HPDE6-E6E7 (cell line): ENCODE measurements at regions not wholly inside any gene's neighbourhood (a gene's known extent, or its start where the extent isn't known, plus 50 kb on each side); places are given as distances from the start of the nearest gene placed in this dataset.

ENCODE experiments used
- DNase-seq: peaks from one replicate; pipeline ENCODE4 v3.0.0; 2011; ENCODE audit warnings: missing footprints; ENCODE audit errors: extremely low spot score

DNA sequence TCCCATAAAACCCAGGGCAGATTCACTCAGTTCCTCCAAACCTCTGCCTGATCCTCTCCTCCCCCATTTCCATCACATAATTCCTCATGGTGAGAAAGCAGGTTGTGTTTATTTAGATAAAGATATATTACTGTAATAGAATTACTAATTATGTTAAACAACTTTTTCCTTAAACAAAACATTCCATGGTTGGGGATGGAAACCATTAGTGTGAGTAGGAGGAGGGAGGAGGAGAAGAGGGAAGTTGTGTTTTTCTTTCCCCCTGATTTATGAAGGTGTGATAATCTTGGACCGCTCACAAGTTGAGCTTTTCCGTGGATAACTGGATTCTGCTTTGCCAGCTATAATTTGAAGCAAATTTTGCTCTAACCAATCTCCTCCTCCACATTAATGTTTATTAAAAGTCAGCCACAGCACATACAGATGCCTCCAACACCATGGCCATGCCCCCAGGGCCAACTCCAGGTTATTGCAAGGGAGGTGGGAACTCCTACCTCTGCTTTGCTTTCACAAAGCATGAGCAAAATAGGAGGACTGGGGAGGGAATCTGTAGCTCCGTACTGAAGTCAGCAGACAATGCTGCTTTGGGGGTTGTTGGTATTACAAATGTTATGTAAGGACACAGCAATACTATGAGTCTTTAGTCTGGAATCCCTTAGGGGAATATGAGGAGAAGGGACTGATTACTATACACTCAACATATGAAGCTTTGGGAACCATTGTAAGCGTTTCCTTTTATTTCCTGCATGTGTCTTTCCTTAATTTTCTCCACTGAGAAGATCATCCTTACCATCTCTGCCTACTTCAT lies 542.0 kb downstream of the DHX35 start:
- no peak for DNase-seq

DNA sequence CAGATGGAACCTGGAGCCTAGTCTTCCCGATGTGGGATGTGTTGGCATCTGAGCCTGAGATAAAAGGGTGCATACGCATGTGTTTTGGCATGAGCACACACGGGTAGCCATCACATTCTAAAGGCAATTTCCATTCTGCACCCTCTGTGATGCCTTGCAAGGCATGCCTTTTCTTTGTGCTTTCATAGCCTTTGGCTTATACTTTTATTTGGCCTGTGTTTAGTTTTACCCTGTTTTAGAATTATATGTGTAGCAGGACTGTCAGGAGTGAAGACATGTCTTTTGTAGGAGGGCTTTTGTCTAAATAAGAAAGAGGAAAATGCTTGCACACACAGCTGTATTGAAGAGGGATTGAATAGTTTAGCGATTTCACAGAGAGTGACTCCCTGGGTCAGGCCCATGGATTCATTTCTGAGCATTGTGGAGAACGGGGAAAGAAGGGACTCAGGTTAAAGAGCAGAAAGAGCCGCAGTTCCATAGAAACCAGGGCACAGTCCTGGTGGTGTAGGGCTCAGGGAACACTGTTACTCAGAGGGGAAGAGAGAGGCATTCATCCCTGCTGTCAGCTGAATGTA lies 530.2 kb downstream of the DHX35 start:
- no peak for DNase-seq

DNA sequence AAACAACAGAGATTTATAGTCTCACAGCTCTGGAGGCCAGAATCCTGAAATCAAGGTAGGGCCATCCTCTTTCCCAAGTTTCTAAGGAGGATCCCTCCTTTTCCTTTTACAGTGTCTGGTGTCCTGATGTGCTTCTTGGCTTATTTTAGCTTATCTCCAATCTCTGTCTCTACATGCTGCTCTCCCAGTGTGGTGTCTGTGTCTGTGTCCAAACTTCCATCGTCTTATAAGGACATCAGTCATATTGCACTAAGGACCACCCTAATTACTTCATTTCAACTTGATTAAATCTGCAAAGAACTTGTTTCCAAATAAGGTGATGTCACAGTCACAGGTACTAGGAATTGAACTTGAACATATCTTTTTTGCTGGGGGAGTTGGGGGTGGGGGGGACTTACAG lies 529.6 kb downstream of the DHX35 start:
- DNase-seq = no peak

DNA sequence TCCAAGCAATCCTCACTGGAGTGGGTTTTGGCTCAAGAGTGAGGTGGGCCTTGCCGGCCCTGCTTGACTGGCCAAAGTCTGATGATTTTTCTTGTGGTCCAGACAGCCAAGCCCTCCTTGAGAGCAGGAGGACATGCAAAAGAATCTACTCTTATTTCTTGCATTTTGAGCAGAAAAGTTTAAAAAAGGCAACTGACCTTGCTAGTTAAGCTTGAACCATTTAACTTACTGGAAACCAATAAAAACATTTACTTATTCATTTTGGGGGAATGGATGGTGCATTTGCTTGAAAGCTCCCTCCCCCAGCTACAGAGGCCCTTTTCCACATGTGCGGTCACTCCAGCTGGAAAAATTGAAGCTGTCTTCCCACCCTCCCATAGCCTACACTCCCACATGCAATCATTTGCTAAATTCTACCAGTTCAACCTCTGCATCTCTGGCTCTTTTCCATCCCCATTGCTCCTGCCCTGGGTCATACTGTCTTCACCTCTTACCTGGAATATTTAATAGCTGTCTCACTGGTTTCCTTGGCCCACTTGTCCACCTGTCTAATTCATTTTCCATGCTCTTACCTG lies 527.9 kb downstream of the DHX35 start:
- no peak for DNase-seq

DNA sequence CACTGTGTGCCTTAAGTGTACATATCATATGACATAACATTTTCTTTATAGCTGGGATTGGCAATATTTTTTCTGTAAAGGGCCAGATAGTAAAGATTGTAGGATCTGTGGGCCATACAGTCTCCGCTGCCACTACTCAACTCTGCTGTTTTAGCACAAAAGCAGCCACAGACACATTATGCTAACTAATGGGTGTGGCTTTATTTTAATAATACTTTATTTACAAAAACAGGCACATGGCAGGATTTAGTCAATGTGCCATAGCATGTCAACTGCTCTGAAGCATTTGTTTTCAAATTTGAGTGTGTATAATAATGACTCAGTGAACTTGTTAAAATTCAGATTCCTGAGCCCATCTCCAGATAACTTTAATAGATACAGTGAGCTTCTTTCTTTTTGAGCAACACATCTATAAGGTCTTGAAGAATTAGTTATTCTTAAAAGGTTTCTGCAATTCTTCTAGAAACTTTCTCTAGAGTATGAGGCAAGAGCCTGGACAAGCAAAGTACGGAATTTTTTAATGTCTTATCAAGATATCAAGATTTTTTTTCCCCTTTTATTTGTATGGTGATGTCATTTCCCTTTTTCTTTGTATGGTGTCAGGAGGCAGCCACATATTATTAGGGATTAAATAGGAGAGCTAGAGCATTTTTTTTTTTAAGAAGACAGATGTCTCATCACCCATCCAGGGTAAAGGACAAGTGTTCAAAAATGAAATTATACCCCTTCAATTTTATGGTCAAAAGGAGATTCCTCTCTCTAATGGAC lies 518.3 kb downstream of the DHX35 start:
- DNase-seq = no peak

DNA sequence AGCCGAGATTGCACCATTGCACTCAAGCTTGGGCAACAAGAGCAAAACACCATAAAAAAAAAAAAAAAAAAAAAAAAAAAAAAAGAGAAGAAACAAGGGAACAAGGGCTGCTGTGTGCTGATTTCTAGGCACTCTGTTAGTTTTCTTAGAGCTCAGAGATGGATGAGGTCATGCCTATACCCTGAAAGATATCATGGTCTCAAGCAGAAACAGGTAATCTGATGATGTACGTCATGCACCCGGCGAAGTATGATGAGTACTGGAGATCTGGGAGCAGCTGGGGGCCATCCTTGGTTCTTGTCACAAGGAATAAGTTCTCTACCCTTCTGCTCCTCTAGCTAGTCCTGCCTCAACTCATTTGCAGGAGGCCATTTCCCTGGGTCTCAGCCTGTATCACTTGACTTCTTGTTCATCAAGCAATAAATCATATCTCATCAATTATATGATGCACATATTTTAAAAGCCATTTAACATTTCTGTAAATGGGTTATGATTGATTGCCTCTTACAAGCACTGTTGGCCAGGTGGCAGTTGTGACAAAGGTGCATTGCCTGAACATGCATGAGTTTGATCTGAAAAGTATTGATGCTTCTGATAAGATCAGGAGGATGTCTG lies 517.2 kb downstream of the DHX35 start:
- no peak for DNase-seq

DNA sequence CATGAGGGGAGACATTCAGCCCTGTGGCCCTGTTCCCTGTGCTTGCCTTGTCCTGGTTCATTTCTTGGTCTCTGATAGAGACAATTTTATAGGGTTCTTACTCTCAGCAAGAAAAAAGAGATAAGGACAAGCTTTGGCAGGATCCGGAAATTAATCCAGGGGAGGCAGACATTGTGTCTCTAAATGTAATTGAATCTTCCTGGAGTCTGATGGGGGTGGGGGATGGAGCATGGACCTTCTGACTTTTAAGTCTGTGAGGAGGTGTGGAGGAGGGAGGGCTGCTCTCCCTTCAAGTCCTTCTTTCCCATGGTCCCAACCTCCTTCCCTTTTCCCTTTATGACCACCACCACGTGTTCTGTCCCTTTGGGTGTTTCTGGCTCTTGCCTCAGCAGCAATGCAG lies 512.7 kb downstream of the DHX35 start:
- no peak for DNase-seq

DNA sequence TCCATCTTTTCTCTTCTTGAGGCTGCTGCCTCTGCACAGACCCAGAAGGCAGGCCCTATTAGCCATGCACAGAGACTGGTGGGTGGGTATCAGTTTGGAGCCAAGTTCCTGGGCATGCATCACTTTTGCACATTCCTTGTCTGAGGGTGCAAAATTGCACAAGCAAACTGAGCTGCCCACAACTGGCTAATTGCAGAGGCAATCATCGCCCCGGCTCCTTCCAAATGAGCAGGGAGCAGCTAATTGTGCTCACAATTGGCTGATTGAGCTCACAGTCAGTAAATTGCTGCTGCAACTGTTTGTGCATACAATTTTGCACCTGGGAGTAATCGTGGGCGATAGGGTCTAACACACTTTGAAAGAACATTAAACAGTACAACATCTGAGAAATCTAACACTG lies 511.4 kb downstream of the DHX35 start:
- DNase-seq = no peak

DNA sequence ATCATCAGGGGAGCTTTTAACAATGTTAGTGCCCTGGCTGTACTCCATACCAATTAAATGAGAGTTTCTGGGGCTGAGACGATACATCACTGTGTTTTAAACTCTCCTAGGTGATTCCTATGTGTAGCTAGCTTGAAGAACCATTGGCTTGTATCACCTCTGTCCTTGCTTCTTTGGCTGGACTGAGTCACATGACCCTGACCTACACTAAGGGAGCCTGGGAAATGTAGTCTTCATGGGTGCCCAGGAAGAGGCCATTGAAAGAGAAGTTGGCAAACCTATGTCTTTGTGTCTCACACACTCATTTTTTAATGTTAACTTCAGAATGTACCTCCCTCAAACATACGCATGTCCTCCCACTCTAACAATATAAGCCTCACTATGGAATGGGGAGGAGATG lies 506.6 kb downstream of the DHX35 start:
- DNase-seq = no peak

DNA sequence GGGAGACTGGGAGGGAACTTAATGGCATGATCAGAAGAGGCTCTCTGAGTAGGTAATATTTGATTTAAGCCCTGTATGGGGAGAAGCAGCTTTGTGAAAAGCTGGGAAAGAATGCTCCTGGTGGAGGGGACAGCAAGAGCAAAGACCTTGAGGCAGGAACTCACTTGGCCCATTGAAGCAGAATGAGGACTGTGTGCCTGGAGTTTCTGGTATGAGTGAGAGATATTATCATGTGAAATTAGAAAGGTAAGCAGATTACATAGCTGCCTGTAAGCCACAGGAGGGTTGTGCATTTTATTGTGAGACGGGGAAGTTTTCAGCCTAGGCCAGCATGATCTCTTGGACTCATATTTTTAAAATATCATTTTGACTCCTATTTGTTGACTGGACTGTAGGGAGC lies 502.1 kb downstream of the DHX35 start:
- no peak for DNase-seq

DNA sequence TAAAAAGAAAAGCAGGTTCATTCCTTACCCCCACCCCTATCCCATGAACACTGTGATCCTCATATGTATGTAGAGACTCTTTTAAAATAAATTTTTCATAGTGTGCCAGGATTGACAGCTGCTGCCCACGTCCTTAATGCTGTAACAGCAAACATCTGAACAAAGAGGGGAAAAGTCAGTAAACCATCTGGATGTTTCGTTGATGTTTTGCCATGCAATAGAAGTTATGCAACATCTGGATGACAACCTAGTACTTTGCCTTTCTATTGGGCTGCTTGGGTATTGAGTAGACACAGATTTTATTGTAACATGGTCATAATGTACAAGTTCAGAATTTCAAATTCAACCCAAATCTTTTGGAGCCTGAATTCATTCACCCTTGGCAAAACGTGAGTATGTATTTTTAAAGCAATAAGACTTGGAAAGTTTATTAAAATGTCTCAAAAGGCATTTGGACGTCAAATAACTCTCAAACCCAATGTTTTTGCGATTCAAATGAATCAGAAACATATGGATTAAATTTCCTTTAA lies 500.3 kb downstream of the DHX35 start:
- no peak for DNase-seq

DNA sequence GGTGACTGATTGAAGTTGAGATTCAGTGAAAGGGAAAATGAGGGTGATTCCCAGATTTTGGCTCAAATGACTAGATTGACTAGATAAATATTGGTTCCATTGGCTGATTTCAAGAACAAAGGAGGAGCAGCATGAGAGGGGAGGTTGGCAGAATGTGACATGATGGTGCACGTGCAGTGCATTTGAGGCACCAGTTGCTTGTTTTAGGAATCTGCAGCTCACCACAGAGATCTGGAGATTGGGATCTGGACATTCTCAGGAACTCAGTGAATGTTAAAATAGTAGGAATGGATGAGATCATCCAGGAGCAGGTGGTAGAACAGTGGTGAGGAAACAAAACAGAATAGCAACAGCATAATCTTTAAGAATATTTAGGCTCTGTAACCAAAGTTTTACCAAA lies 496.3 kb downstream of the DHX35 start:
- DNase-seq = no peak

DNA sequence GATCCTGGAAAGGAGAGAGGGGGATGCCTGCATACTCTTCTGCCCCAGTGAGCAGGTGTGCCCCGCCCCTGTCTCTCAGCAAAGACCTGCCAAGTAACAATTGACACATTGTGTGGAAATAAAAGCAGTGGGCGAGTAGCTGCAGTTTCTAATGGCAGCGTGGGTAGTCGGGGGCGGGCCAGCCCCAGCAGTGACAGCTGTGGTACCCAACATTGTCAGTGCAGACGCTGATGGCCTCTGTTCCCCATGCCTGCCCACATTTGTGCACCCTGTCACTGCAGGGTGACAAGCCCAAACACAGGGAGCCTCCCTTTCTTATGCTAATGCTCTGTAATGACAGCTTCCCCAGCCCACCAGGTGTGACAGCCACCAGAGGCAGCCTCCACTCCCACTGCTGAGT lies 491.7 kb downstream of the DHX35 start:
- no peak for DNase-seq

DNA sequence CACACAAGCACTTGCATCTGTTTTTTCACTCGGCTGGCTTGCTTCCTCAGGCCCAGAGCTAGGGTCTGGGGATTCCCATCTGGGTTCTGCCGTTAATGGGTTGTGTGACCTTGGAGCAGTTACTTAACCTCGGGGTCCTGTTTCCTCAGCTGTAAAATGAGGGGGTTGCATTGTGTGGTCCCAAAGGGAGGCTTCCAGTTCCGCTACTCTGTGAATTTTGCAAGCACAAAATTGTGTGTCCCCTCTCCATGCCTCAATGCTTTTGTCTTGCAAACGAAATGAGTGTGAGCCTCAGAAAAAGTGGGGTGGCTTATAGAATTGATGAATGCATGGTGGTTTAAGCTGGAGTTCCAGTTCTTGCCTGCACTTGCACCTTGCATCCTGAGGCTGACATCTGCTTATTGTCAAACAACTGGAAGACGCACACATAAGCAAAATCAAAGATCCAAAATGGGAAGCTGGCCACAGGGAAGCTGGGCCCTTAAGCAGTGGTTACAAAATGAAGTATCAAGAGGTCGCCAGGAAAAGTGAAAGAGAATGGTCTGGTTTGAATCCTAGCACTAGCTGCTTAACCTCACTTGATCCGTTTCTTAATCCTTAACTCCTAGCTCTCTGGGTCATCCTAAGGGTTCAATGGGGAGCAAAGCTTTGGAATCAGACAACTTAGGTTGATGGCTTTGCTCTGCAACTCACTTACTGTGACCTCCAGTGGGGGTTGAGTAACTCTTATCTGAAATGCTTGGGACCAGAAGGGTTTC lies 490.6 kb downstream of the DHX35 start:
- DNase-seq = no peak

DNA sequence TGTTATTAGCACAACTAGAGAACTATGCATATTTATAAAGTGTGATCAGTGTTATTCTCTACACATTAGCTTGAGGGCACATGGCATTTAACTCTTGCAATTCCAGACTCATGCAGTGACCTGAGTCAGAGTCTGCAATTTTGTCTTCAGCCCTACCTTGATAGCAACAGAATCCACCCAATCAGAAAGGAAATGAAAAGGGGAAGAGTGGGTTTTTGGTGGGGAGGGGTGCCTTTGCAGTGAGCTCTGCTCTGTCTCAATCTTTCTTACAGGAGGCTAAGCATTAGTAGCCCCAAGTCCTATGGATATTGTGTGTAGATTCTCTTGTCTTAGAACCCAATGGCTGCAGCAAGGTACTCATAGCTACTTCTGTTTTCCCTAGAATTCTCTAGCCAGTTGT lies 489.2 kb downstream of the DHX35 start:
- no peak for DNase-seq

DNA sequence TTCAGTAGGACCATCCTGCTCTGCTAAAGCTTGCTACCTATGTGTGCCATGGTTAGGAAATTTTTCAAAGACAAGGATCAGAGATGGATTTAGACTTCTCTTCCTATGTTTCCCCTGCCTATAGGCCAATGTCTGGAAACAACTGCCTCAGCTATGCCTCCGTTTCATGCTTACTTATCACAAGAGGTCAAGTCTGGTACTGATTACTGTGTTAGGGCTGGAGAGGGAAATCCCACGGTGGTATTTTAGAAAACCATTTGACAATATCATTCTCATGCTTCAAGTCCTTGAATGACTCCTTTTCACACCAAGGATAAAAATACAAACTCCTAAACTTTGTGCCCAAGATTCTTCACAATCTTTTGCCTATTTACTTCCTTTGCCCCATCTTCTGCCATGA lies 484.3 kb downstream of the DHX35 start:
- no peak for DNase-seq

DNA sequence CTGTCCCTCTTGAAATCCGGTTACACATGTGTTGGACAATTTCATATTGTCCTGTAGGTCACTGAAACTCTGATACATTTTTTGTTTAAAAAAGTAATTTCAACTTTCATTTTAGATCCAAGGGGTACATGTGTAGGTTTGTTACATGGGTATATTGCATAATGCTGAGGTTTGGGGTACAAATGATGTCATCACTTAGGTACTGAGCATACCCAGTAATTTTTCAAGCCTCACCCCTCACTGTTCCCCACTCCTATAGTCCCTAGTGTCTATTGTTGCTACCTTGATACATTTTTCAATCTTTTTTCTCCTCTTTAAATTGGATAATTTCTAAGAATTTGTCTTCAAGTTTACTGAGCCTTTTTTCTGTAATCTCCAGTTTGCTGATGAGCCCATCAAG lies 483.0 kb downstream of the DHX35 start:
- DNase-seq = no peak

DNA sequence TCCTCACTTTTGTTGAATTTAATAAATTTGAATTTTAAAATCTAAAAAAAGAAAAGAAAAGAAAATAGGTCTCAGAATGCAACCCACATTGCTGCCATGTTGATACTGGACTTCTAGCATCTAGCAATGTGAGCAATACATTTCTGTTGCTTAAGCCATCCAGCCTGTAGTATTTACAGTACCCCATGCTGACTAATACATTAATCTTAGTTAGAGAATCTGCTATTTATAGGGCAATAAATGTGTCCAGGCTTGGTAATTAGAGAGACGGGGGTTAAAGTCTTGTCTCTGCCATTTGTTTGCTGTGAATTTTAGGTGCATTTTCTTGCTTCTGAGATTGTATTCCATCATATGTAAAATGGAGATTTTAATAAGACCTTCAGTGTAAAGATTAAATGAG lies 471.3 kb downstream of the DHX35 start:
- DNase-seq = no peak

DNA sequence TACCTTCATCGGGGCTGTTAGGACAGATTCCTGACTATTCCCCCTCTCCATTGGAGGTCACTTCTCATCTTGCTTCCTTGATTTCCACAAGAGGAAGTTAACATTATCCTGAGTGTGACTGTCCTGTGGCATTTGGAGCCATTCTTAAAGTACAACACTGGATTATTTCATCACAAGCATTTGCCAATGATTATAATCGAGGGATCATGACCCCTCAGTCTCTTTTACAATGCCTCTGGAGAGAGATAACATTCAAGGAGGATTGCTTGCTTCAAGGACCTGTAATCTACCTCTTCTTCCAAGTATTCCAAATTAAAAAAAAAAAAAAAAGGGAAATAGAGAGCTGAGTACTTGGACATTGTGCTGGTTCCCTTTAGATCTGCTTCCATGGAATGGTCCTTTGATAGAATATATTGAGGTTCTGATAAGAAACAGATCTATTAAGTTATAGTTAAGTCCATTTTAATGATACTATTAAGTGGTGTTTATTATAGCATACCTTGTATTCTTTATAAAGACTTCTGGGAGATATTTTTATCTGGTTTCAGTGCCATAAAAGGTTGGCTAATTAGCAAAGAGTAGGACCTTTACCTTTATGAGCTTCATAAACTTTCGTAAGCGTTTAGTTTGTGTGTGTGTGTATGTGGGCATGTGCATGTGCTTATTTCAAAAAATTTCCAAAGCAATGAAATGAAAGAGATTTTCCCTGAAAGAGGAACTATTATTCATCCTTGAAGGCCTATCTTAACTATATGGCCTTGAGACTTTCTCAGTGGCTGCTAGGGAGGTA lies 469.1 kb downstream of the DHX35 start:
- DNase-seq = no peak

DNA sequence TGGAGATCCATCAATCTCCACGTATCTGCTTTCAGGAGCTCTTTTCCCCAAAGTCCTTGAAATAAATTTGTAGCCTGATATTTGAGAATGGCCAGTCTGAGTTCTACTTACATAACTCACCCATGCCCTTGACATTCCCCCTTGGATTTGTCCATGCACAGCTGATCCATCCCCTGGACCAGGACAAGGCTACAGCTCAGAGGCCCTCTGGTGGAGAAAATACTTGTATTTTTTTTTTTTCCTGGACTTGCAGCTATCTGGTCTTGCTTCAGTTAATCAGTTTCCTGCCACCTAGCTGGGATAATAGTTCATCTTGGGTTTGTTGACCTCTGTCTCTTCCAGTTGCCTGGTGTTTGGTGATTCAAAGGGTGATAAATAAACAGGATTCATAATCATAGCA lies 467.6 kb downstream of the DHX35 start:
- no peak for DNase-seq
